GM18520 (cell line): ENCODE measurements at regions not wholly inside any gene's neighbourhood (a gene's known extent, or its start where the extent isn't known, plus 50 kb on each side); places are given as distances from the start of the nearest gene placed in this dataset.

Experiments
- ATAC-seq: cut with Tn5 transposase; IDR thresholded peaks from one replicate; pipeline ENCODE4 v1.9.1; 2021; ENCODE audit not compliant: unreplicated experiment

DNA sequence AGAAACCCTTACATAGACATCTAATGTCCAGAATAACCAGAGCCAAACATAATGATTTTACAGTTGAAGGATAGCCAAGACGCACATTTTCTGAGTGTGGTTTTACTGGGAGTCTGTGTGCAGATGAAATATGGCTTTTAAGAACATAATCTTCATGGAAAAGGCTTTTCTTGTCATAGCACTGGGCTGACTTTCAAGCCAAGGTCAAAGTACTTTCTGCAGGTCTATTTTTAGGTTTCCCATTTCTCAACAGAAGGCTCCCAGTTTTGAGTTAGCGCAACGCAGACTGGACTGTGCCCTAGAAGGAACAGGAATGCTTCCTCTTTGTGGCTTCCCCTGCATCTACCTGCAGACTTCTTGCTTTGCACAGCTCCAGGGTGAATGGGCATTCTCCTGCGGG lies 92.3 kb upstream of the UPP2 start:
- no peak for ATAC-seq

- ATAC-seq, result no peak
Measured at GRCh38 chr2:158006961-158007719, 94.5 kb upstream of the UPP2 start.

- ATAC-seq, result no peak
Measured at GRCh38 chr2:158004126-158004764, 97.4 kb upstream of the UPP2 start.

DNA sequence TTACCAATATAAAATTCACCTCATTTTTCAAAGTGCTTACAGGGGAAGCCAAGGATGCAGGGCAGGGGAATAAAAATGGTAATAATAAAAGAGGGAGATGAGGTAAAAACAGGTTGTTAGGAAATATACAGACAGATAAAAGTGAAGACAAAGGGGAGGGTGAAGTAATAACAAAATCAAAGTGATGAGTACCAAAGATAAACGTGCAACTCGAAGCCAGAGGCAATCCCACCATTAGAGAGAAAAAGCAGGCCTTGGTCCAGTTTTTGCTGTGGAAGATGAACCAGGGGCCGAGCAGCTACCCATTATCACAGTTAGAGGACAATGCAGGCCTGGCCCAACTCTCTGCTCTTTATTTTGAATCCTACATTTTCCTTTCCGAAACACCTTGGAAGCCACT lies 99.6 kb upstream of the UPP2 start:
- no peak for ATAC-seq

DNA sequence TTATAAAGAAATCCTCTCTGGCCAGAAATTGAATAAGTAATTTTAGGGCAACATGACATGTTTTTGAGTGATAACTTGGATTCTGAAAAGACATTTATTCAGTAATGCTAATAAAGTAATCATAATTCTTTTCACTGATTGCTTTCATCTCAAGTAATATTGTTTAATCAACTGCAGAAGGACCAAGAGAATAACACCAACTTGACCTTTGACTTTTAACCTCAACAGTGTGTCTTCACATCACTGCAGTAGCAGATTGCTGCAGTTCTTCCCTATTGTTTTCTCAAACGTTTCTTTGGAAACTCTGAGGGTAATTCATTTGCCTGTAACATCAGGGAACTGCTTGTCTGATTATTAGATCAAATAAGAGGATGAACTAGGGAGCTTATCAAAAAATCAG lies 104.9 kb upstream of the UPP2 start:
- ATAC-seq, result no peak

- ATAC-seq, result no peak
Measured at GRCh38 chr2:157995117-157995516, 106.6 kb upstream of the UPP2 start.

GRCh38 chr2:157991932-157992331 lies 109.7 kb upstream of the UPP2 start:
- no peak for ATAC-seq

DNA sequence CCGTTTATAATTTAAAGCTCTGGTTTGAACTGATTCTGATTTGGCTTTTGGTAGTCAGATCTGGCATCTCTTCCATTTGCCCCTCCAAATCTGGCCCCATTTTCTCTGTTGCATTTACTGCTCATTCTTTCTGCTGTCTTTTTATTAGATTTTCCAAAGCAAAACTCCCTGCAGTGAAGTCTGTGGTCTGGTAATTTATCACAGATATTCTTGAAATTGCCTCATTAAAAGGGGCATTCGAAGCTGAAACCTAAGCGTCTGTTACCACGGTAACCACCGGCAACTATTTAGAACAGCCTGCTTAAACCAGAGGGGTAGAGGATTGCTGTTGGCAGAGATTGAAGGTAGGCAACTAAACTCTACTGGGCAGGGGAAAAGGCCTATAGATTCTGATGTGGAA lies 111.5 kb upstream of the UPP2 start:
- ATAC-seq, result no peak

DNA sequence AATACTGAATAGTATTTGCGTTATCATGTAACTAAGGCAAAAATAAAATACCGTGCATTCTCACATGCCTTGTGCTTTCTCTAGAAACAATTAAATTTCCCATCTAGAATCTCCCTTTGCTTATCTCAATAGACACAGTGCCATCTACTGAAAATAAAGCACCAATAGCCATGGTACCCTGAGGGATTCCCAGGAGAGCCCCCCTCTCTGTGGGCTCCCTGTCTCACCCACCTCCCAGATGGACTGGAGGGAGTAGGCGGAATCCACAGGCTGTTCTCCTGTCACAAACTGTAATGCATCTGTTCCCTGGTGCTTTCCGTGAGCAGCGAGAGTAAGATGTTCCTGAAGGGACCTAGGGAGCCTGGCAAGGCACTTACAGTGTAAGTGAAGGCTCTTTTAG lies 112.4 kb upstream of the UPP2 start:
- ATAC-seq, result no peak

DNA sequence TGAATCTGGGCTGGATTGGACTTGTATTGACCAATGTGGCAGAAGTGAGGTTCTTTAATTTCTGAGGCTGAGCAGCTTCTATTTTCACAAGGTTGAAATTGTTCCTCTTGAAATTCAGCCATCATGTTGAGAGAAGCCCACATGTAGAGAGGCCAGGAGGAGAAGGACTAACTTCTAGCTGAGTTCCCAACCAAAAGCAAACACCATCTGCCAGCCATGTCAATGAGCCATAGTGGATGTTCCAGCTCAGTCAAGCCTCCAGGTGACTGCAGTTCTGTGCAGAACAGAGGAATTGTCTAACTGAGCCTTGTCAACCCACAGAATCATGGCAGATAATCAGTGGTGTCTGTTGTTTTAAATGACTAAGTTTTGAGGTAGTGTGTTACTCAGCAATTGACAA lies 110.6 kb upstream of the ACVR1 start:
- no peak for ATAC-seq

DNA sequence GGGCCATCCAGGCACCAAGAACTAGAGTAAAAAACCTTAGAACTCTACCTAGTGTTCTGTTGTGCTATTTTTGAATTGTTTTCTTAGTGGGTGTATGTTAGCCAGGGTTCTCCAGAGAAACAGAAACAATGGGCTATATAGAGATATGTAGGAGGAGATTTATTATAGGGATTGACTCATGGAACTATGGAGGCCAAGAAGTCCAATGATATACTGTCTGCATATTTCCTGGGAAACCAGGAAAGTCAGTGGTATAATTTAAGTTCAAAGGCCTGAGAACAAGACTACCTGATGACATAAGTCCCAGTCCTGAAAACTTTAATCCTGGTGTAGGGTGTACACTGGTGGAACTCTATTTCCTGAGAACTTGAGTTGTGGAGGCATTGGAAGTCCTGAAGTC lies 108.7 kb upstream of the ACVR1 start:
- no peak for ATAC-seq

DNA sequence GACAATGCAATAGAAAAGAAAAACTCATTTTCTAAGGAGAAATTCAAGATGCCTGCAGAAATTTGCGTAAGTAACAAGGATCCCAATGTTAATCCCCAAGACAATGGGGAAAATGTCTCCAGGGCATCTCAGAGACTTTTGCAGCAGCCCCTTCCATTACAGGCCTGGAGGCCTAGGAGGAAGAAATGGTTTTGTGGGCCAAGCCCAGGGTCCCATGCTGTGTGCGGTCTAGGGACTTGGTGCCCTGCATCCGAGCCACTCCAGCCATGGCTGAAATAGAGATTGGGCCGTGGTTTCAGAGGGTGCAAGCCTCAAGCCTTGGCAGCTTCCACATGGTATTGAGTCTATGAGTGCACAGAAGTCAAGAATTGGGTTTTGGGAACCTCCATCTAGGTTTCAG lies 103.9 kb upstream of the ACVR1 start:
- no peak for ATAC-seq

DNA sequence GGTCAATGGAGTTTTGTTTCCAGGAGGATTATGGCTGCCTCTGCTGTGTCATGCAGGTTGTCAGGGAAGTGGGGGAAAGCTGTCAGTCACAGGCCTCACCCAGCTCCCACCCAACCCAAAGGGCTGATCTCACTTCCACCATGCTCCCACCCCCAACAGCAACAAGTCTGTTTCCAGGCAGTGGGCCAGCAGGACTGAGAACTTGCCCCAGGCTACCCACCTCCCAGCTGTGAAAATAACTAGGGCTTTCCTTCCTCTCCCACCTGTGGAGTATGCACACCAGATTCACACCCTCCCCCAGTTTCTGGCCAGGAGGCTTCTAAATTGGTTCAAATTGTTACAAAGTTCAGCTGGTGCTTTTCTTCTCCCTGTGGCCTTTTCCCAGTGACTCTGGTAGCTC lies 95.6 kb upstream of the ACVR1 start:
- no peak for ATAC-seq

- no peak for ATAC-seq
Measured at GRCh38 chr2:157967856-157968255, 91.7 kb upstream of the ACVR1 start.

DNA sequence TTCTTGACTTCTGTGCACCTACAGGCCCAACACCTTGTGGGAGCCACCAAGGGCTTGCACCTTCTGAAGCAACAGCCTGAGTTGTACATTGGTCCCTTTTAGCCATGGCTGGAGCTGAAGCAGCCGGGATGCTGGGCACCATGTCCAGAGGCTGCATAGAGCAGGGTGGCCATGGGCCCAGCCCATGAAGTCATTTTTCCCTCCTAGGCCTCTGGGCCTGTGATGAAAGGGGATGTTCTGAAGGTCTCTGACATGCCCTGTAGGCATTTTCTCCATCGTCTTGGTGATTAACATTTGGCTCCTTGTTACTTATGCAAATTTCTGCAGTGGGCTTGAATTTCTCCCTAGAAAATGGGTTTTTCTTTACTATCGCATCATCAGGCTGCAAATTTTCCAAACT lies 83.1 kb upstream of the ACVR1 start:
- ATAC-seq, result no peak

DNA sequence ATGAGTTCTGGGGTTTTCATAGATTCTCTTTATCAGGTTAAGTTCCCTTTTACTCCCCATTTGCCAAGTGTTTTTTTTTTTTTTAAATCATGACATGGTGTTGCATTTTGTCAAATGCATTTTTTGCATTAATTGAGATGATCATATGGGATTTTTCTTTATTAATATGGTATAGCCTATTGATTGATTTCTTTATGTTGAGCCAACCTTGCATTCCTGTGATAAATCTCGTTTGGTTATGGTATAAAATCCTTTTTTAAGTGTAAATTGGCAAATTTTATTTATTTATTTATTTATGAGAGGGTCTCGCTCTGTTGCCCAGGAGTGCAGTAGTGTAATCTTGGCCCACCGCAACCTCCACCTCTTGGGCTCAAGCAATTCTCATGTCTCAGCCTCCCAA lies 81.5 kb upstream of the ACVR1 start:
- no peak for ATAC-seq

DNA sequence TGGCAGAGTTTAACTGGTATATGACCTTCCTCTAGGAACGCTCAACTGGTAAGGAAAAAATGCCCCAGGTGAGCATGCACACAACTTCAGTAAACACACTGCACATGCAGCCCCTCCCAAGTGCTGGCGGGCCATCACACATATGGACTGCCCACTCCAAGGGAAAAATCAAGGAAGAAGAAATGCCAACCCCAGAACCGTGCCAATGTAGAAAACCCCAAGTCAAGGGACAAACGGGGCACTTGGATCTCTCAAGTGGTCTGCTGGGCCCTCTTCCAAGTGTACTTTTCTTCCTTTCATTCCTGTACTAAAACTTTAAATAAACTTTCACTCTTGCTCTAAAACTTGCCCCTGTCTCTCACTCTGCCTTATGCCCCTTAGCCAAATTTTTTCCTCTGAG lies 76.4 kb upstream of the ACVR1 start:
- ATAC-seq, result no peak

GRCh38 chr2:157948856-157949255 lies 72.7 kb upstream of the ACVR1 start:
- no peak for ATAC-seq

DNA sequence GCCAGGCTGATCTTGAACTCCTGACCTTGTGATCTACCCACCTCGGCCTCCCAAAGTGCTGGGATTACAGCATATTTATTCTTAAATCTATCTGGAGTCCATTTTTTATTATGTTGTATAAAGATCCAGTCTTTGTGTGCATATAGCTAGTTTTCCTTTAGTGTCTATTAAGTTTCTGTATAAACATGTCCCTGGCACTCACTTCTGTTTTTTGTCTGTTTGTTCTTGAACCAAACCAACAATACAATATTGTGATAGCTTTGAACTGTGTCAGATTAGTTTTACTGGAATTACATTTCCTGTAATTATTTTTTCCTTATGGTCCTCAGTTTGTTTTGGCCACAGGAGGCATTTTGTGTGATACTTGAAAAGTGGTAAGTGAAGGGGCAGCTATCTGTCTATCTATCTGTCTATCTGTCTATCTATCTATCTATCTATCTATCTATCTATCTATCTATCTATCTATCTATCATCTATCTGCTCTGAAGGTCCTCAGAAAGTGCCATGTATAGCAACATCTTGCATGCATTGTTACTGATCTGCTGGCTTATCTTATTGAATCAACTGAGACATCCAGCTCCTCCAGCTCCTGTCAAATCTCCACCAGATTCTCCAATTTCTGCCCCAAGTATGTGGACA lies 70.9 kb upstream of the ACVR1 start:
- ATAC-seq, result no peak

GRCh38 chr2:157940024-157940423 lies 63.9 kb upstream of the ACVR1 start:
- no peak for ATAC-seq

GRCh38 chr2:157938556-157938955 lies 62.4 kb upstream of the ACVR1 start:
- no peak for ATAC-seq

GRCh38 chr2:157936406-157936805 lies 60.3 kb upstream of the ACVR1 start:
- no peak for ATAC-seq
